AG20443 (cell line): ENCODE measurements at regions not wholly inside any gene's neighbourhood (a gene's known extent, or its start where the extent isn't known, plus 50 kb on each side); places are given as distances from the start of the nearest gene placed in this dataset.

Experiments used
- DNase-seq: peaks from one replicate; pipeline ENCODE4 v3.0.0; 2012; ENCODE audit warnings: low spot score, mixed read lengths

- DNase-seq, result no peak
Measured at GRCh38 chr2:64338910-64339500, 115.0 kb upstream of the LGALSL start.

- no peak for DNase-seq
Measured at GRCh38 chr2:64341461-64341860, 112.5 kb upstream of the LGALSL start.

- DNase-seq, result no peak
Measured at GRCh38 chr2:64342195-64343099, 111.5 kb upstream of the LGALSL start.

GRCh38 chr2:64344999-64345576 is 108.9 kb upstream of the LGALSL start:
- no peak for DNase-seq

- no peak for DNase-seq
Measured at GRCh38 chr2:64345998-64346397, 108.0 kb upstream of the LGALSL start.

- DNase-seq, result peak; percentile 56
Measured at GRCh38 chr2:64348386-64349130, 105.4 kb upstream of the LGALSL start.

GRCh38 chr2:64349131-64349530 is 104.8 kb upstream of the LGALSL start:
- DNase-seq, result no peak

GRCh38 chr2:64350996-64351395 is 103.0 kb upstream of the LGALSL start:
- no peak for DNase-seq

- DNase-seq, result no peak
Measured at GRCh38 chr2:64352292-64352691, 101.7 kb upstream of the LGALSL start.

- peak; percentile 73 for DNase-seq
Measured at GRCh38 chr2:64354857-64355680, 98.9 kb upstream of the LGALSL start.

GRCh38 chr2:64356906-64357305 is 97.1 kb upstream of the LGALSL start:
- no peak for DNase-seq

GRCh38 chr2:64359171-64359891 is 94.6 kb upstream of the LGALSL start:
- DNase-seq, result no peak

- DNase-seq, result peak; percentile 95
Measured at GRCh38 chr2:64359892-64360657, 93.9 kb upstream of the LGALSL start.

GRCh38 chr2:64361151-64361938 is 92.6 kb upstream of the LGALSL start:
- DNase-seq, result no peak

- no peak for DNase-seq
Measured at GRCh38 chr2:64362562-64363026, 91.4 kb upstream of the LGALSL start.

GRCh38 chr2:64363140-64363539 is 90.8 kb upstream of the LGALSL start:
- no peak for DNase-seq

GRCh38 chr2:64363848-64364247 is 90.1 kb upstream of the LGALSL start:
- no peak for DNase-seq

- no peak for DNase-seq
Measured at GRCh38 chr2:64367444-64368232, 86.3 kb upstream of the LGALSL start.
